Stimulated activated CD4-positive, alpha-beta T cell treated with anti-CD3 and anti-CD28 coated beads, Interleukin-4, amount 100 ng/mL, for 4 hours (primary cell): ENCODE measurements at regions not wholly inside any gene's neighbourhood (a gene's known extent, or its start where the extent isn't known, plus 50 kb on each side); places are given as distances from the start of the nearest gene placed in this dataset.

Experiments used
- DNase-seq, 2 experiments: peaks; one replicate each; pipeline ENCODE4 v3.0.0-alpha.2; 2020

DNA sequence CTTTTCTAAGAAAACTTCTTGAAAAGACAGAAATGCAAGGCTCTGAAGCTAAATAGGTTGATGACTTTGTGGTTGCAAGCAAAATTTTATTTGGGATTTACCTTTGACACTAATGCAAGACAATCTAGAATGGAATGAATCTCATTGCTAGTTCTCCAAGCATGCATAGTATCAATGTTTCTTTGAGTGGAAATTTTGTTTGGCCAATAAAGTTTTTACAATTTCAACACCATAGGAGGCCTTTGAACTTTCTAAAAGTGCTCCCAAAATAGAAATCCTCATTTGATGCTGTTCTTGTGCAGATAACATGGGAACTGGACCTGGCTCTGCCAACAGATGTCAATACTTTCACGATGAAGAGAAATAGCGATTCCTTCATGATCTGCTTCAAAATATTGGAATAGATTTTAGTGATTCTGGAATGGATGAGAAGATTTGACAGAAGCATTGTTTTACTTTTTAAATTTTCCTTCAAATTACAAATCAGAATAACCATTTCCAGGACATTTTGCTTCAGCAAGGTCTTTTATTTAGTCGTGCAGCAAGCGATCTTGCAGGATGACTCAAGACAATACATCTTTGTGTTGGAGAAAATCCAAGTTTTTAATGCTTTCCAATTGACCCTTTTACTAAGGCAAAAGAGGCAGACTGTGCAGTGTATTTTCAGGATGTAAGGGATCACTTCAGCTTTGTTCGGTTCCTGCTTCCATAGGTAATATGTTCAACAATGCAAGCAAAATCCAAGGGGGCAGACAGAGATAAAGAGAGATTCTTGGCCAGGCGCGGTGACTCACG lies 51.7 kb upstream of the OTUD4 start:
- no peak for DNase-seq

DNA sequence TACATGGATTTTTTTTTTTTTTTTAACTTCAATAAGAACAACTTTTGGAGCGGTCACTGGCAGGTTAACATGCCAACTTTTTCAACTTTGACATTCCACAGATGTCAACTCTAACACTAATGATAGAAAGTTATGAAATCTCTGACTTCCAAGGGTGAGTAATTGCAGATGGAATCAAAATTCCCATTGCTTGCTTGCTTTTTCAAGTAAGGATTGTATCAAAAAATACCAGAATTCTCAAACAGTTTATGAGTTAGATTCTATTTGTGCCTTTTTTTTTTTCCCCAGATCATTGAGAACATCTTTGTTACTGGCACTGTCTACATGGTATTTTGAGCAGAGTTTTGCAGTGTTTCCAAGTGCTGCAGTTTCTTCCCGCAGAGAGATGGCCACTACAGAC lies 50.3 kb upstream of the OTUD4 start:
- DNase-seq, result no peak
